B cell (primary cell): ENCODE measurements at regions not wholly inside any gene's neighbourhood (a gene's known extent, or its start where the extent isn't known, plus 50 kb on each side); places are given as distances from the start of the nearest gene placed in this dataset.

Experiments
- ATAC-seq: fragments of 200-7000 bp; cut with Tn5 transposase; one replicate; pipeline ENCODE4 v1.10.0; 2021; ENCODE audit warnings: low read depth, mild to moderate bottlenecking, moderate number of reproducible peaks, moderate library complexity
- CTCF ChIA-PET: fragments of 350-600 bp; sonication (Branson Sonifier 250); formaldehyde crosslinking; loops from one replicate; lab custom pipeline; 2021; ENCODE audit warnings: antibody characterized with exemption, inconsistent platforms; lab: Charles Lee
- POLR2A ChIA-PET: fragments of 350-600 bp; sonication (Branson Sonifier 250); formaldehyde crosslinking; loops from one replicate; lab custom pipeline; 2021; ENCODE audit warnings: antibody characterized with exemption; lab: Charles Lee
- DNase-seq: peaks from one replicate; pipeline ENCODE4 v3.0.0; 2013
- H2AFZ ChIP-seq: 2 replicates; pipeline ENCODE4 v1.6.1; 2012; ENCODE audit warnings: mild to moderate bottlenecking, low read depth, low read length; ENCODE audit not compliant: insufficient read depth, poor library complexity, severe bottlenecking
- H3K27ac ChIP-seq, 2 donors: 1 replicate in 1 of 2; 2 replicates in 1 of 2; pipeline ENCODE4 v1.5.1; 2012 to 2013; ENCODE audit warnings: low read length in 2 of 2, mild to moderate bottlenecking in 2 of 2, moderate library complexity in 1 of 2
- H3K27me3 ChIP-seq, 4 experiments: fragments of 200-600 bp in 1 of 4; sonication (generic) in 1 of 4; replicated peaks in 1 of 4; 1 replicate in 2 of 4; 2 replicates in 2 of 4; pipeline versions ENCODE4 v1.6.1 to v1.7.0; 2013 to 2016; ENCODE audit warnings: low read length in 3 of 4, mild to moderate bottlenecking in 2 of 4, mixed read lengths in 1 of 4, moderate library complexity in 1 of 4; ENCODE audit not compliant: insufficient read depth in 4 of 4, control insufficient read depth in 3 of 4; ENCODE audit errors: control extremely low read depth in 1 of 4
- H3K36me3 ChIP-seq, 2 experiments: replicated peaks in 1 of 2; 1 replicate in 1 of 2; 2 replicates in 1 of 2; pipeline versions ENCODE4 v1.6.1 to v1.7.1; 2013; ENCODE audit warnings: low read length in 1 of 2; ENCODE audit not compliant: insufficient read depth in 2 of 2, control insufficient read depth in 1 of 2; ENCODE audit errors: control extremely low read depth in 1 of 2, extremely low read depth in 1 of 2
- H3K4me1 ChIP-seq, 2 donors: fragments of 200-600 bp in 1 of 2; sonication (generic) in 1 of 2; 1 replicate in 1 of 2; 2 replicates in 1 of 2; pipeline versions ENCODE4 v1.5.1 to v1.6.1; 2013 to 2017; ENCODE audit warnings: low read length in 2 of 2; ENCODE audit not compliant: control insufficient read depth in 2 of 2, insufficient read depth in 2 of 2
- H3K4me2 ChIP-seq: replicated peaks from 2 replicates; pipeline ENCODE3; 2012; ENCODE audit warnings: mild to moderate bottlenecking, low read depth, low read length; ENCODE audit not compliant: poor library complexity, severe bottlenecking
- H3K4me3 ChIP-seq, 5 experiments: fragments of 200-600 bp in 1 of 5; sonication (generic) in 1 of 5; 1 replicate in 3 of 5; 2 replicates in 2 of 5; pipeline versions ENCODE4 v1.5.1 to v1.7.0; 2011 to 2016; ENCODE audit warnings: low read length in 4 of 5, mild to moderate bottlenecking in 4 of 5, low read depth in 2 of 5, control low read depth in 1 of 5, moderate library complexity in 1 of 5; ENCODE audit not compliant: insufficient read depth in 1 of 5; ENCODE audit errors: control extremely low read depth in 1 of 5, extremely low read depth in 1 of 5
- H3K79me2 ChIP-seq: fragments of 200-600 bp; sonication (generic); one replicate; pipeline ENCODE4 v1.6.0; 2016; ENCODE audit warnings: low read length; ENCODE audit not compliant: control insufficient read depth, insufficient read depth
- H3K9ac ChIP-seq: fragments of 200-600 bp; sonication (generic); 2 replicates; pipeline ENCODE4 v1.6.1; 2017; ENCODE audit warnings: mild to moderate bottlenecking, low read length, moderate library complexity
- H3K9me3 ChIP-seq, 3 donors: one replicate each; pipeline versions ENCODE4 v1.6.1 to v1.7.1; 2013; ENCODE audit warnings: low read length in 2 of 3; ENCODE audit not compliant: control insufficient read depth in 2 of 3, insufficient read depth in 1 of 3; ENCODE audit errors: control extremely low read depth in 1 of 3
- H4K20me1 ChIP-seq: 2 replicates; pipeline ENCODE4 v1.6.0; 2012; ENCODE audit warnings: mild to moderate bottlenecking, low read length; ENCODE audit not compliant: insufficient read depth, control insufficient read depth, poor library complexity, severe bottlenecking
- H3K27ac Mint-ChIP-seq: one replicate; pipeline ENCODE4 v1.8.0; 2021; ENCODE audit warnings: mixed read lengths
- H3K27me3 Mint-ChIP-seq: one replicate; pipeline ENCODE4 v1.8.0; 2021; ENCODE audit warnings: mixed read lengths
- H3K4me1 Mint-ChIP-seq: one replicate; pipeline ENCODE4 v1.8.0; 2021; ENCODE audit warnings: mixed read lengths
- H3K4me3 Mint-ChIP-seq: one replicate; pipeline ENCODE4 v1.8.0; 2021; ENCODE audit warnings: mixed read lengths
- H3K9me3 Mint-ChIP-seq: one replicate; pipeline ENCODE4 v1.8.0; 2022; ENCODE audit warnings: mixed read lengths; ENCODE audit not compliant: insufficient read depth
- CTCF ChIP-seq: fragments of 200-600 bp; IDR thresholded peaks from one replicate; pipeline ENCODE4 v1.8.0; 2022; ENCODE audit warnings: antibody characterized with exemption, mild to moderate bottlenecking
- EZH2 ChIP-seq: IDR thresholded peaks from 2 replicates; pipeline ENCODE4 v1.6.1; 2012; ENCODE audit warnings: borderline replicate concordance, low read depth, mild to moderate bottlenecking, moderate library complexity, low read length; ENCODE audit not compliant: insufficient read depth, poor library complexity, severe bottlenecking
- WGBS: methylation state at CpG from one replicate; pipeline ENCODE4 v1.1.5; 2013; ENCODE audit warnings: missing lambda C conversion rate; ENCODE audit not compliant: insufficient coverage; 5-methylcytosine and 5-hydroxymethylcytosine counted together
- intact Hi-C: fragments of 100-400 bp; cut with micrococcal nuclease; formaldehyde crosslinking; loops from one replicate; pipeline ENCODE4 v1.10.0; 2022

GRCh38 chr11:80673566-80673965 lies 1232.7 kb upstream of the TENM4 start:
- H3K27ac ChIP-seq, result no peak overlapping the region
- CTCF ChIA-PET, result no interaction called here
- Mint-ChIP-seq H3K27me3 (no peaks in the 10 kb centered on the region), H3K4me1 (no peaks in the 10 kb centered on the region), H3K27ac (no peak overlapping the region), H3K9me3 (peaks cover 5% of the 10 kb centered on the region), H3K4me3 (no peak overlapping the region)
- no peaks in the 10 kb centered on the region for H3K79me2 ChIP-seq
- H3K4me1 ChIP-seq, result no peaks in the 10 kb centered on the region
- no peaks in the 10 kb centered on the region for H3K27me3 ChIP-seq
- no peak overlapping the region for H3K9ac ChIP-seq
- ATAC-seq (no peak), DNase-seq (no peak)
- no peak overlapping the region for H3K4me2 ChIP-seq
- no peak overlapping the region for H3K4me3 ChIP-seq
- POLR2A ChIA-PET, result no interaction called here
- TF ChIP-seq EZH2, result no peak
- TF ChIP-seq CTCF, result no peak
- no peaks in the 10 kb centered on the region for H3K36me3 ChIP-seq
- no peaks in the 10 kb centered on the region for H3K9me3 ChIP-seq
- H2AFZ ChIP-seq, result no peak overlapping the region
- no peaks in the 10 kb centered on the region for H4K20me1 ChIP-seq
- intact Hi-C loops, result no loop called here

- no peaks in the 10 kb centered on the region for H3K9me3 ChIP-seq
- H3K9me3 Mint-ChIP-seq, result peaks cover 6% of the 10 kb centered on the region
- ChIA-PET POLR2A (no interaction called here), CTCF (no interaction called here)
- H3K79me2 ChIP-seq, result no peaks in the 10 kb centered on the region
- no peak overlapping the region for H3K4me3 Mint-ChIP-seq
- no peak overlapping the region for H3K27ac Mint-ChIP-seq
- H3K27me3 ChIP-seq, result no peaks in the 10 kb centered on the region
- H4K20me1 ChIP-seq, result no peaks in the 10 kb centered on the region
- no peak overlapping the region for H2AFZ ChIP-seq
- whole genome bisulfite sequencing, result no CpG with 5 or more reads among the region's 3 CpGs
- intact Hi-C loops, result no loop called here
- TF ChIP-seq EZH2, result no peak
- no peak for TF ChIP-seq CTCF
- no peaks in the 10 kb centered on the region for H3K4me1 ChIP-seq
- no peaks in the 10 kb centered on the region for H3K36me3 ChIP-seq
- no peak overlapping the region for H3K4me2 ChIP-seq
- no peaks in the 10 kb centered on the region for H3K27me3 Mint-ChIP-seq
- ATAC-seq, result no peak
- H3K4me1 Mint-ChIP-seq, result no peaks in the 10 kb centered on the region
- H3K9ac ChIP-seq, result no peak overlapping the region
- no peak overlapping the region for H3K27ac ChIP-seq
- H3K4me3 ChIP-seq, result no peak overlapping the region
- no peak for DNase-seq
Measured at GRCh38 chr11:80669620-80670019, 1228.8 kb upstream of the TENM4 start.
